AG04450 (cell line): ENCODE measurements at regions not wholly inside any gene's neighbourhood (a gene's known extent, or its start where the extent isn't known, plus 50 kb on each side); places are given as distances from the start of the nearest gene placed in this dataset.

Experiments used
- CTCF ChIA-PET: fragments of 300-600, 350-600 bp; formaldehyde crosslinking; extraction: SDS; loops from one replicate; lab custom pipeline; 2022; ENCODE audit warnings: antibody characterized with exemption, inconsistent platforms; lab: Charles Lee
- POLR2A ChIA-PET: fragments of 350-600 bp; formaldehyde crosslinking; extraction: SDS; loops from one replicate; lab custom pipeline; 2021; ENCODE audit warnings: antibody characterized with exemption, inconsistent platforms; lab: Yijun Ruan, JAX
- DNase-seq: peaks from one replicate; pipeline ENCODE4 v3.0.0-alpha.2; 2011; ENCODE audit warnings: low read depth, low spot score
- H3K27ac ChIP-seq: one replicate; pipeline ENCODE4 v1.5.1; 2012; ENCODE audit warnings: low read depth, low read length, control low read depth
- H3K27me3 ChIP-seq: one replicate; pipeline ENCODE4 v1.6.0; 2012; ENCODE audit warnings: low read length; ENCODE audit not compliant: control insufficient read depth, insufficient read depth
- H3K4me3 ChIP-seq: 2 replicates; pipeline ENCODE4 v1.5.1; 2011; ENCODE audit warnings: mild to moderate bottlenecking, low read depth, low read length, control low read depth
- H3K9me3 ChIP-seq: 2 replicates; pipeline ENCODE4 v1.5.1; 2012; ENCODE audit warnings: low read length; ENCODE audit not compliant: control insufficient read depth, insufficient read depth
- TF ChIP-seq, protein P1 (sequence below): IDR thresholded peaks from 2 replicates; pipeline ENCODE4 v1.5.1; 2011; ENCODE audit warnings: low read depth, low read length, control low read depth, inconsistent platforms

DNA sequence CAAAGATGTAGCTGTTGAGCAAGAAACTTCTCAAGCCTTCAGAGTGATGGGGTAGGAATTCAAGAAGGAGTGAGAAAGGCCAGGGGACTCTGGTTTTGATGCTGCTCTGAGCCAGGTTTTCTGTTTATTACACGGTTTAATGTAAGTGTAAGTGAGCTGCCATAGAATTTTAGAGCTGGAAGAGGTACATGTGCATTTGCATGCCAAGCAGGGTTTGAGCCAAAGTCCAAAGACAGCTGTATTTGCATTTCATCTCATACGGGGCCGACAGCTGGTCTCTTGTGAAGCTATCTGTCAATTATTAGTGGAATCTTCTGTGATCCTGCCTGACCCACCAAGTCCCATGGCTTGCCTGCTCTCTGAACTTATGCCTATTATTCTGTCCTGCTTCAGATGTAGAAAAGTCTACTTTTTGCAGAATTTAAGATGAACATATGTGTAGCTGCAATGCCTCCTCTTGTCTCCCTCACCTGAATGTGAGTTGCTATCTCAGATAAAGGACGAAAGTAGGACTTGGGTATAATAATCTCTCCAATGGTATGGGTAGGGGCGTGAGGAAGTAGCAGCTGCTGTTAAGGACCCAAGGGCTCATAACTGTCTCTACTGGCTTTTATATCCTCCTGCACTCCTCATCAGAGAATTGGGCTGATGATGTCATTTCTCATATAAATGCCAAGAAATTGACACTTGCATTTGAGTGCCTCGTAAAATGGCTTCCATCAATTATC is 160.0 kb downstream of the SQOR start:
- TF ChIP-seq, protein P1, sequence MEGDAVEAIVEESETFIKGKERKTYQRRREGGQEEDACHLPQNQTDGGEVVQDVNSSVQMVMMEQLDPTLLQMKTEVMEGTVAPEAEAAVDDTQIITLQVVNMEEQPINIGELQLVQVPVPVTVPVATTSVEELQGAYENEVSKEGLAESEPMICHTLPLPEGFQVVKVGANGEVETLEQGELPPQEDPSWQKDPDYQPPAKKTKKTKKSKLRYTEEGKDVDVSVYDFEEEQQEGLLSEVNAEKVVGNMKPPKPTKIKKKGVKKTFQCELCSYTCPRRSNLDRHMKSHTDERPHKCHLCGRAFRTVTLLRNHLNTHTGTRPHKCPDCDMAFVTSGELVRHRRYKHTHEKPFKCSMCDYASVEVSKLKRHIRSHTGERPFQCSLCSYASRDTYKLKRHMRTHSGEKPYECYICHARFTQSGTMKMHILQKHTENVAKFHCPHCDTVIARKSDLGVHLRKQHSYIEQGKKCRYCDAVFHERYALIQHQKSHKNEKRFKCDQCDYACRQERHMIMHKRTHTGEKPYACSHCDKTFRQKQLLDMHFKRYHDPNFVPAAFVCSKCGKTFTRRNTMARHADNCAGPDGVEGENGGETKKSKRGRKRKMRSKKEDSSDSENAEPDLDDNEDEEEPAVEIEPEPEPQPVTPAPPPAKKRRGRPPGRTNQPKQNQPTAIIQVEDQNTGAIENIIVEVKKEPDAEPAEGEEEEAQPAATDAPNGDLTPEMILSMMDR: no peak
- Histone ChIP-seq H3K27me3 (no peaks in the 10 kb centered on the region), H3K4me3 (no peak overlapping the region), H3K9me3 (no peaks in the 10 kb centered on the region), H3K27ac (no peak overlapping the region)
- CTCF ChIA-PET: interaction anchor here (1.2 to 3.3 kb wide), 4 partner anchors 63 to 93 kb away, joined by 3 to 20 read pairs (median 7); no protein-coding TSS in a partner anchor
- DNase-seq: no peak
- POLR2A ChIA-PET: no interaction called here

DNA sequence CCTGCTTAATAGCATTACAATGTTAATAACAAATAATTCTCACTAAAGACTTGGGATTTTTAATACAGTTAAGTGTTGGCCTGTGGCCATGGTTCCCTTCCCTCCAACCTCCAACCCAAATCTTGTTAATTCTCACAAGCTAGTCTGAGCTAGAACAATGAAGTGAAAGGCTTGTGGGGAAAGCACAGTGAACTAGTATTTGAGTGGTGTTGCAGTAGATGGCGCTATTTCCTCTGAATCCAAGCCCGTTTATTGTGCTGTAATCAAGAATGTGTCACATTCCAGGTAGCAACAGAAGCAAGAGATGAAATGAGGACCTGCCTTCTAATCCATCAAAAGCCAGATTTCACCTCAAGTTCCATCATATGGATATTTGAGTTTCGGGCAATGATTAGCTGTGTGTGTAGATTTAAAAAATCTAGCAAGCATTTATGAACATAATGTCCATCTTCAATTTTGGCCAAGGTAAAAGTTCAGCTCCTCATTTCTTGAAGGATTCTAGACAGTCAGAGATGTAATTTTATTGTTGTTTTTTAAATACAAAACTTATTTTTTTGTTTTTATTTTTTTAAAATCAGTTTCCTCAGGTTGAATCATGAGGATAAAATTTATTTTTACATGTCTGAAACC is 160.7 kb downstream of the SQOR start:
- ChIA-PET CTCF (interaction anchor here (0.7 to 3.3 kb wide), 6 partner anchors 64 to 365 kb away, joined by 3 to 20 read pairs (median 3); no protein-coding TSS in a partner anchor), POLR2A (no interaction called here)
- Histone ChIP-seq H3K4me3 (no peak overlapping the region), H3K27ac (no peak overlapping the region), H3K27me3 (no peaks in the 10 kb centered on the region), H3K9me3 (no peaks in the 10 kb centered on the region)
- no peak for DNase-seq
- TF ChIP-seq, protein P1: peak; percentile 49

DNA sequence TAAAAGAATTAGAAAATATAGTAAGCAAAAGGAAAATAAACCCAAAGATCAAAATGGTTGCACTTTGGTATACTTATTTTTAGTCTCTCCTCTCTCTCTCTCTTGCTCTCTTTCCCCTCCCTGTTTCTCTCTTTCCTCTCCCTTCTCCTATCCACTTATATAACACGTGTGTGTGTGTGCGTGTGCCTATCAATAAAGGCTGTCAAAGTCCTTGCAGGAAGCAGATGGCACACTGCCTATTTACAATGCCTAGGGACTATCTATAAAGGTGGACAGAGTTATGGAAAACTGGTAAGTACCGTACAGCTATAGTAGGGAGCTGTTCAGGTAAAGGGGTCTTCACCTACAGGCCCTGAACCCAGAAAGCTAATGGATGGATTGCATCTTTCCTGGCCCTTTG is 161.6 kb downstream of the SQOR start:
- ChIA-PET CTCF (interaction anchor here (0.7 to 3.3 kb wide), 5 partner anchors 81 to 366 kb away, joined by 3 to 20 read pairs (median 3); no protein-coding TSS in a partner anchor), POLR2A (no interaction called here)
- TF ChIP-seq, protein P1: no peak
- H3K9me3 ChIP-seq: no peaks in the 10 kb centered on the region
- no peaks in the 10 kb centered on the region for H3K27me3 ChIP-seq
- H3K27ac ChIP-seq: no peak overlapping the region
- no peak overlapping the region for H3K4me3 ChIP-seq
- no peak for DNase-seq

DNA sequence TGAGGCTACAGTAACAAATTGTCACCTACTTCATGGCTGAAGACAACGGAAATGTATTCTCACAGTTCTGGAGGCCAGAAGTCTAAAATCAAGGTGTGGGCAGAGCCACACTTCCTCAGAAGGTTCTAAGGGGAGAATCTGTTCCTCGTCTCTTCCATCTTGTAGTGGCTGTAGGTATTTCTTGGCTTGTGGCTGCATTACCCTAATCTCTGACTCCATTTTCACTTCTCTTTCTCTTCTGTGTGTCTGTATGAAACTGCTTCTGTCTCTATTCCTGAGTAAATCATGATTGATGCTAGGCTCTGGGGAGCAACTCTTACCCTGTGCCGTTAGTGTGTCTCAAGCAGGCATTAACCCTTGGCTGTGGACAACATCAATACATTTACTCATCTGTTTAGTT is 164.7 kb downstream of the SQOR start:
- CTCF ChIA-PET: interaction anchor here (1.2 kb wide), 1 partner anchor 10 kb away, joined by 5 read pairs; no protein-coding TSS in a partner anchor
- DNase-seq: no peak
- Histone ChIP-seq H3K27me3 (no peaks in the 10 kb centered on the region), H3K4me3 (no peak overlapping the region), H3K9me3 (no peaks in the 10 kb centered on the region), H3K27ac (no peak overlapping the region)
- POLR2A ChIA-PET: no interaction called here
- TF ChIP-seq, protein P1: no peak

DNA sequence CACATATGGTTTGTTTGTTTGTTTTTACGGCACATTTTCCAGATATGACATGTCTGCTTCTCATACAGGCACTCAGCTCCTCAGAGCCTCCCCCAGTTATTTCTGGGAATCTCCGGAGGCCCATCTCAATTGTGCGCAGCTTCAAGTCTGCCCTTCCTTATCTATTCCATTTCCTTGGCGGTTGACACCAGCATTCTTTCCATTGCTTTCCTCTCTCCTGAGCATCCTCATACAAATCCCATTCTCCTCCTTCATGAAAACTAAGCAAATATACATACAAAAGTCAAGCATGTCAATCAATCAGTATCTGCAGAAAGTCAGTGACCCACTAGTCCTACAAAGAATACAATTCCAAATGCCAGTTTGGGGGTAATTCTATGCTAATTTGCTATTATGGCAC is 166.7 kb downstream of the SQOR start:
- Histone ChIP-seq H3K9me3 (no peaks in the 10 kb centered on the region), H3K27ac (no peak overlapping the region), H3K27me3 (no peaks in the 10 kb centered on the region), H3K4me3 (no peak overlapping the region)
- CTCF ChIA-PET: interaction anchor here (1.0 kb wide), 1 partner anchor 96 kb away, joined by 5 read pairs; no protein-coding TSS in a partner anchor
- POLR2A ChIA-PET: no interaction called here
- no peak for DNase-seq
- TF ChIP-seq, protein P1: no peak
